Neural crest cell (in vitro differentiated cells): ENCODE measurements at regions not wholly inside any gene's neighbourhood (a gene's known extent, or its start where the extent isn't known, plus 50 kb on each side); places are given as distances from the start of the nearest gene placed in this dataset.

Experiments used
- DNase-seq: peaks from one replicate; pipeline ENCODE4 v3.0.0; 2021; ENCODE audit warnings: low read depth, mixed read lengths, low spot score
- H3K27ac Mint-ChIP-seq: one replicate; pipeline ENCODE4 v1.8.0; 2021; ENCODE audit warnings: mild to moderate bottlenecking, mixed read lengths; ENCODE audit not compliant: unreplicated experiment
- H3K27me3 Mint-ChIP-seq: 2 replicates; pipeline ENCODE4 v1.8.0; 2021; ENCODE audit warnings: low read depth, mild to moderate bottlenecking, mixed read lengths
- H3K36me3 Mint-ChIP-seq: 2 replicates; pipeline ENCODE4 v1.8.0; 2021; ENCODE audit warnings: low read depth, mild to moderate bottlenecking, mixed read lengths
- H3K4me1 Mint-ChIP-seq: 2 replicates; pipeline ENCODE4 v1.8.0; 2021; ENCODE audit warnings: mixed read lengths
- H3K4me3 Mint-ChIP-seq: one replicate; pipeline ENCODE4 v1.8.0; 2021; ENCODE audit warnings: mild to moderate bottlenecking, mixed read lengths
- H3K9me3 Mint-ChIP-seq: 2 replicates; pipeline ENCODE4 v1.8.0; 2021; ENCODE audit warnings: mixed read lengths
- TF ChIP-seq, protein P1 (sequence below): fragments of 200-600 bp; sonication (generic); conservative IDR thresholded peaks from 2 replicates; pipeline ENCODE4 v1.5.0; 2021; ENCODE audit warnings: antibody characterized with exemption, mild to moderate bottlenecking

DNA sequence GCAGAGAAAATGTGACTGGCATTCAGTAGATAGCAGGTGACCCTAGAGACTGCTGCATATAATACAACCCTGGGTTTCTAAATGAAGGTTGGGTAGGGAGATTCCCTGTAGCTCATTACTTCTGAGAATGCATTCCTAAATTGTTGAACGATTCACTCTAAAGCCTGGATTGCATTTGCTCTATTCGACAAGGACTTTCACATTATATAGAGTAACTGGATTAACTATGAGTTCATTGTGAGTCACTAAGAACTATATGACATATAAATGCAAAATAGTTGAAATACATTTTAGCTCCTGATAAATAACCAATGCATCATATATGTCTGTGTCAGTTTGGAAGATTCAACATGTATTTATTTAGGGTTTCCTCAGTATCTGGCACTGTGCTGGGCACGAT is 294.7 kb upstream of the CCDC54 start:
- H3K27ac Mint-ChIP-seq = no peak overlapping the region
- H3K9me3 Mint-ChIP-seq = no peaks in the 10 kb centered on the region
- DNase-seq = no peak
- H3K4me3 Mint-ChIP-seq = no peak overlapping the region
- TF ChIP-seq, protein P1, sequence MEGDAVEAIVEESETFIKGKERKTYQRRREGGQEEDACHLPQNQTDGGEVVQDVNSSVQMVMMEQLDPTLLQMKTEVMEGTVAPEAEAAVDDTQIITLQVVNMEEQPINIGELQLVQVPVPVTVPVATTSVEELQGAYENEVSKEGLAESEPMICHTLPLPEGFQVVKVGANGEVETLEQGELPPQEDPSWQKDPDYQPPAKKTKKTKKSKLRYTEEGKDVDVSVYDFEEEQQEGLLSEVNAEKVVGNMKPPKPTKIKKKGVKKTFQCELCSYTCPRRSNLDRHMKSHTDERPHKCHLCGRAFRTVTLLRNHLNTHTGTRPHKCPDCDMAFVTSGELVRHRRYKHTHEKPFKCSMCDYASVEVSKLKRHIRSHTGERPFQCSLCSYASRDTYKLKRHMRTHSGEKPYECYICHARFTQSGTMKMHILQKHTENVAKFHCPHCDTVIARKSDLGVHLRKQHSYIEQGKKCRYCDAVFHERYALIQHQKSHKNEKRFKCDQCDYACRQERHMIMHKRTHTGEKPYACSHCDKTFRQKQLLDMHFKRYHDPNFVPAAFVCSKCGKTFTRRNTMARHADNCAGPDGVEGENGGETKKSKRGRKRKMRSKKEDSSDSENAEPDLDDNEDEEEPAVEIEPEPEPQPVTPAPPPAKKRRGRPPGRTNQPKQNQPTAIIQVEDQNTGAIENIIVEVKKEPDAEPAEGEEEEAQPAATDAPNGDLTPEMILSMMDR = no peak
- H3K36me3 Mint-ChIP-seq = no peaks in the 10 kb centered on the region
- H3K27me3 Mint-ChIP-seq = no peaks in the 10 kb centered on the region
- H3K4me1 Mint-ChIP-seq = no peaks in the 10 kb centered on the region

DNA sequence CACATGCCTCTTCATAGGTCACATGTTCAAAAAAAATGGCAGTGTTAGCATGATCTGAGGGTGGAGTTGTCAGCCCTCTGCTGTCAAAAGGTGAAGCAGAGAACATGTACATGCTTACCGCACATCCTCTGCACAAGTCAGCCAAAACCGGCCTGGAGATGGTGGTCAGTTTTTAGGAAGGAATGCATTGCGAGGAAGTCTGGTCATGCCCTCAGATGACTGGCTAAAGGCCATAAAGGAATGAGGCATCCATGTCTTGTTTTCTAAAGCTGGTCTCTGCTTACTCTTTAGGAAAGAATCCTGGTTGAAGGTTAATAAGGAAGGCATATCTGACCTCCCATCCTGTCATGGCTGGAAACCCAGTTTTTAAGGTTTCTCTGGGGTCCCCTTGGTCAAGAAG is 292.0 kb upstream of the CCDC54 start:
- no peak for DNase-seq
- H3K27me3 Mint-ChIP-seq = no peaks in the 10 kb centered on the region

DNA sequence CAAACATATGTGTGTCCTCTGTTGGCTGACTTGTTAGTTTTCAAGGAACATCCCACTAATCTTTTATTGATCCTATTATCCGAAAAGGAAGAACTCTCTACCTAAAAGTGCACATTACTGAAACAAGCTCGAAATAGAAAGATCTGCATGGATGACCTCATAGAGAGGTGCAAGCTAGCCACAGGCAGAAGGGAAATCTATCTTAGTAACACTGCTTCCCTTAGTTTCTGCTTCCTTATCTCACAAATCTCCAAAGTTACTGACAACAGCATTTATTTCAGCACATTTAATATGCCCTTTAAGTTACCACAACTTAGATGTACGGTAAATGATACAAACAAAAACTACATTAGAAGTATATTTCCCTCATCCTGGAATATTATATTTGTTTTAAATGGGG is 285.1 kb upstream of the CCDC54 start:
- no peaks in the 10 kb centered on the region for H3K36me3 Mint-ChIP-seq
- H3K27me3 Mint-ChIP-seq = no peaks in the 10 kb centered on the region
- no peak for DNase-seq
- no peaks in the 10 kb centered on the region for H3K4me1 Mint-ChIP-seq
- no peak overlapping the region for H3K27ac Mint-ChIP-seq
- no peak overlapping the region for H3K4me3 Mint-ChIP-seq
- TF ChIP-seq, protein P1 = no peak
- no peaks in the 10 kb centered on the region for H3K9me3 Mint-ChIP-seq

More for the DNA sequence above, 292.0 kb upstream of the CCDC54 start:
- TF ChIP-seq, protein P1 = no peak
- Mint-ChIP-seq H3K9me3 (no peaks in the 10 kb centered on the region), H3K4me1 (no peaks in the 10 kb centered on the region), H3K36me3 (no peaks in the 10 kb centered on the region), H3K27ac (no peak overlapping the region), H3K4me3 (no peak overlapping the region)

DNA sequence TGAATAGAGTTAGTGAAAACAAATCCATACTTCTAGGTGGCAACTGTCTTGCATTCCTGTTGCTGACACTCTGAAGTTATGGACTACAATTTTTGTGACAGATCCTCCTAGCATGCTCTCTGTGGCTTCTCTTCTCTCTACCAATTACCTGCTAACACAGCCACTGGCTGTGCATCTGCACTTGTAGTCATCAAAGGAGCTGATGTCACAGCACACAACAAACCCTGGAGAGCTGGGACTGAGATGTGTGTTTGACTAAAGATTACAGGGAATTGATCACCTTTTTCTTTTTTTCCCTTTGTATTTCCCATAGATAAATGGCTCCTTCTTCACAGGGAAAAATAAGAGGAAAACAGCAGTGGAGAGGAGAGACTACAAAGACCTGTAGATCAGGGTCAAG is 278.4 kb upstream of the CCDC54 start:
- H3K27me3 Mint-ChIP-seq = no peaks in the 10 kb centered on the region
- no peak overlapping the region for H3K27ac Mint-ChIP-seq
- no peaks in the 10 kb centered on the region for H3K4me1 Mint-ChIP-seq
- H3K36me3 Mint-ChIP-seq = no peaks in the 10 kb centered on the region
- H3K4me3 Mint-ChIP-seq = no peak overlapping the region
- TF ChIP-seq, protein P1 = no peak
- peaks cover 3% of the 10 kb centered on the region for H3K9me3 Mint-ChIP-seq
- DNase-seq = no peak

DNA sequence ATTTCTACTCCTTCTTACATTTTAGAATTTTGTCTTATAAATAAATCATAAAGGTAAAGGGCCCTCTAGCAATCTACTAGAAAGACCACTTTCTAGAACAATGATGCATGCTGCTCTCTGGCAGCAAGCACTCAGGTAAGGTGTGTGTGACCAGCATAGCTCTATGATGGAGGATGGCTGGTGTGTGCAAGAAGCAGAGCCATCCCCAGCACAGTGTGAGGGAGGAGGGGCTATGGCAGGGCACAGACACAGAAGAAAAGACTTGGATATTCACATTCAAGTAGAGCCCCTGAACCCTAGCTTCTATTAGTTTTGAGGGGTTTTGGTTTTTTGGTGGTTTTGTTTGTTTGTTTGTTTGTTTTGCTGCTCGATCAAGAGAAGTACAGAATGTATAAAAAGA is 277.1 kb upstream of the CCDC54 start:
- DNase-seq = no peak
- Mint-ChIP-seq H3K4me1 (no peaks in the 10 kb centered on the region), H3K4me3 (no peak overlapping the region), H3K27ac (no peak overlapping the region), H3K9me3 (peaks cover 5% of the 10 kb centered on the region), H3K27me3 (no peaks in the 10 kb centered on the region), H3K36me3 (no peaks in the 10 kb centered on the region)
- TF ChIP-seq, protein P1 = no peak

DNA sequence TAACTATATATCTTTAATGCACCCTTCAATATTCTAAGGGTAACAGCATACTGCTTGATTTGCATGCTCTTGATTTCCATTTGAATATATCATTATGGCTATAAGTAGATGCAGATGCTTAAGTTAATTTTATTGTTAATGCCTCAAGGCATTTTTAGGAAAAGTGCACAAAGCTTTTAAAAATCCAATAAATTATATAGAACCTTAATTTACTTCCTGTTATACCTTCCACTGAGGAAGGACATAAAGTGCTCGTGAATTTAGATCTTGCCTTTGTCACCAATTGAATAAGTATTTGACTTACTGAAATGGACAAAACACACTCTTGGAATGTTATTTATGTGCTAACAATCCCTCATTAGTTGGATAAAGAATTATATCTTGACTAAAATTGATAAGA is 276.7 kb upstream of the CCDC54 start:
- no peaks in the 10 kb centered on the region for H3K36me3 Mint-ChIP-seq
- DNase-seq = no peak
- H3K4me1 Mint-ChIP-seq = no peaks in the 10 kb centered on the region
- peaks cover 9% of the 10 kb centered on the region for H3K9me3 Mint-ChIP-seq
- TF ChIP-seq, protein P1 = no peak
- no peak overlapping the region for H3K27ac Mint-ChIP-seq
- H3K4me3 Mint-ChIP-seq = no peak overlapping the region
- no peaks in the 10 kb centered on the region for H3K27me3 Mint-ChIP-seq
